AG09309 (cell line): ENCODE measurements at regions not wholly inside any gene's neighbourhood (a gene's known extent, or its start where the extent isn't known, plus 50 kb on each side); places are given as distances from the start of the nearest gene placed in this dataset.

Source experiments
- DNase-seq: peaks from one replicate; pipeline ENCODE4 v3.0.0-alpha.2; 2010; ENCODE audit warnings: low read depth
- H3K4me3 ChIP-seq: 2 replicates; pipeline ENCODE4 v1.5.1; 2011; ENCODE audit warnings: mild to moderate bottlenecking, low read depth, low read length, moderate library complexity; ENCODE audit not compliant: control insufficient read depth
- TF ChIP-seq, protein P1 (sequence below): IDR thresholded peaks from 2 replicates; pipeline ENCODE4 v1.5.1; 2011; ENCODE audit warnings: mild to moderate bottlenecking, low read depth, low read length, inconsistent platforms; ENCODE audit not compliant: insufficient read depth, control insufficient read depth; ENCODE audit errors: missing control alignments

DNA sequence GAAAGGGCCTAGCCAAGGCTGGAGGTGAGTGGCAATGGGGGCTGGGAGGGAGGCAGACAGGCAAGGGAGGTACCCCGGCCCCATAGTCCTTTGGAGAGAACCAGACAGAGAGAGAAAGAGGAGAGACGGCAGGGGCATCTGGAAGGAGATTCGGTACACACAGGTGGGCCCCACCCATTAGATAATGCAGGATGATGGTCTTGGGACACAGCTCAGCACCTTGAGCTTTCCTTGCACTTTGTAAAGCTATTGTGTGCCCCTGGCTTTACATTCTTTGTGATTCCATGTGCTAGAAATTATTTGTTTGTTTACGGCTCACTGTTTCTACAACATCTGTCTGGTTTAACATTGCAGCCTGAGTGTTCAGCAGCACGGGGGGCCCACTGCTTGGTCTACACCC, 83.1 kb downstream of the CTAGE1 start:
- no peak overlapping the region for H3K4me3 ChIP-seq
- TF ChIP-seq, protein P1, sequence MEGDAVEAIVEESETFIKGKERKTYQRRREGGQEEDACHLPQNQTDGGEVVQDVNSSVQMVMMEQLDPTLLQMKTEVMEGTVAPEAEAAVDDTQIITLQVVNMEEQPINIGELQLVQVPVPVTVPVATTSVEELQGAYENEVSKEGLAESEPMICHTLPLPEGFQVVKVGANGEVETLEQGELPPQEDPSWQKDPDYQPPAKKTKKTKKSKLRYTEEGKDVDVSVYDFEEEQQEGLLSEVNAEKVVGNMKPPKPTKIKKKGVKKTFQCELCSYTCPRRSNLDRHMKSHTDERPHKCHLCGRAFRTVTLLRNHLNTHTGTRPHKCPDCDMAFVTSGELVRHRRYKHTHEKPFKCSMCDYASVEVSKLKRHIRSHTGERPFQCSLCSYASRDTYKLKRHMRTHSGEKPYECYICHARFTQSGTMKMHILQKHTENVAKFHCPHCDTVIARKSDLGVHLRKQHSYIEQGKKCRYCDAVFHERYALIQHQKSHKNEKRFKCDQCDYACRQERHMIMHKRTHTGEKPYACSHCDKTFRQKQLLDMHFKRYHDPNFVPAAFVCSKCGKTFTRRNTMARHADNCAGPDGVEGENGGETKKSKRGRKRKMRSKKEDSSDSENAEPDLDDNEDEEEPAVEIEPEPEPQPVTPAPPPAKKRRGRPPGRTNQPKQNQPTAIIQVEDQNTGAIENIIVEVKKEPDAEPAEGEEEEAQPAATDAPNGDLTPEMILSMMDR = no peak
- DNase-seq = no peak

DNA sequence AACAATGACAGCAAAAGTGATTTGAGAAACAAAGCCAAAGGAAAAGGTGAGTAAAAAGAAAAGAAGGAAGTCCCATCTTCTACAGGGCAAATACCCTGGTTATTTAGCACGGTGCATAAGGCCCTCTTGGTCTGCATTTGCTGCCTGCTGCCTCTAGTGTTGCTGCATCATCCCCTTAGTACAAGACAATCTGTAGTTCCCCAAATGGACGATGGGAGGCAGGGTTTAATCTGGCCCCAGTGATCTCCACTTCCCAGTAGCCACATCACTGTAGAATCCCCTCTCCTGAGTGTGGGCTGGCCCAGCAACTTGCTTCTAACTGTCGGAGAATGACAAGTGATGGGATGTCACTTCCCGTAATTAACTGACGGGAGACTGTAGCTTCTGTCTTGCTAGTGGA, 85.1 kb downstream of the CTAGE1 start:
- TF ChIP-seq, protein P1 = peak; percentile 17
- no peak for DNase-seq
- H3K4me3 ChIP-seq = no peak overlapping the region

DNA sequence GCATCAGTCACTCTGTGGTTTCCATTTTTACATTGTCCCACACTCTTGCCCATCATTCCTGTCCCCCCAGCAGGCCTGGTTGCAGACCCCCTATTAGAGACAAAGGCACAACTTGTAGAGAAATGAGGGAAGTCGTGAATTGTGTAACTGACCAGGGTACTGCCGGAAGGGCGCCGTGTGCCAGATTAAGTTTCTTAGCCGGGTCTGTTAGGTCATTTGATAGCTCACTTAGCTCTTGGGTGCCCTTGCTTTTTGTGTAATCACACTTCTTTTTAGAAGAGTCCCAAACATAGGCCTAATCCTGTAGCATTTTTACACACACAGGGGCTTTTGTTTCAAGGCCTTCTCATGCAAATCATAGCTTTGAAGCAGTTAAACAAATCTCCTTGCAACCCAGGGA, 87.2 kb downstream of the CTAGE1 start:
- TF ChIP-seq, protein P1 = no peak
- no peak for DNase-seq
- H3K4me3 ChIP-seq = no peak overlapping the region

DNA sequence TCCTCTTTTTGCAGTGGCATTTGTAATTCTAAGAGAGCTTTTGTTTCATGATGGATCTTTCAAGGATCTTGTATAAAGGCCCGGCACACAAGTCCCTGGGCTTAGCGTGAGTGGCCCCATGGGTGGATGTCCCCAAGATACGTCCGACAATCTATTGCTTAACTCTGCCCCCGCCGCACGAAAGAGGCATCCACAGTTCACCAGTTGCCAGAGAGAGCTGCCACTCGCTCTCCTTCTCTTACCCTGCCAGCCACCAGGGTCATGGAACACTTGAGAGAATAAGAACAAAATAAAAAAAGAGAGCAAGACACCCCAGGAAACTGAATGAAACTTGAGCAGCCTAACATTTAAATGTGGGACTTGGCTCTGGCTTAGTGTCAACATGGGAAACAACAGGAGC, 92.3 kb downstream of the CTAGE1 start:
- no peak for DNase-seq
- no peak overlapping the region for H3K4me3 ChIP-seq
- TF ChIP-seq, protein P1 = no peak

DNA sequence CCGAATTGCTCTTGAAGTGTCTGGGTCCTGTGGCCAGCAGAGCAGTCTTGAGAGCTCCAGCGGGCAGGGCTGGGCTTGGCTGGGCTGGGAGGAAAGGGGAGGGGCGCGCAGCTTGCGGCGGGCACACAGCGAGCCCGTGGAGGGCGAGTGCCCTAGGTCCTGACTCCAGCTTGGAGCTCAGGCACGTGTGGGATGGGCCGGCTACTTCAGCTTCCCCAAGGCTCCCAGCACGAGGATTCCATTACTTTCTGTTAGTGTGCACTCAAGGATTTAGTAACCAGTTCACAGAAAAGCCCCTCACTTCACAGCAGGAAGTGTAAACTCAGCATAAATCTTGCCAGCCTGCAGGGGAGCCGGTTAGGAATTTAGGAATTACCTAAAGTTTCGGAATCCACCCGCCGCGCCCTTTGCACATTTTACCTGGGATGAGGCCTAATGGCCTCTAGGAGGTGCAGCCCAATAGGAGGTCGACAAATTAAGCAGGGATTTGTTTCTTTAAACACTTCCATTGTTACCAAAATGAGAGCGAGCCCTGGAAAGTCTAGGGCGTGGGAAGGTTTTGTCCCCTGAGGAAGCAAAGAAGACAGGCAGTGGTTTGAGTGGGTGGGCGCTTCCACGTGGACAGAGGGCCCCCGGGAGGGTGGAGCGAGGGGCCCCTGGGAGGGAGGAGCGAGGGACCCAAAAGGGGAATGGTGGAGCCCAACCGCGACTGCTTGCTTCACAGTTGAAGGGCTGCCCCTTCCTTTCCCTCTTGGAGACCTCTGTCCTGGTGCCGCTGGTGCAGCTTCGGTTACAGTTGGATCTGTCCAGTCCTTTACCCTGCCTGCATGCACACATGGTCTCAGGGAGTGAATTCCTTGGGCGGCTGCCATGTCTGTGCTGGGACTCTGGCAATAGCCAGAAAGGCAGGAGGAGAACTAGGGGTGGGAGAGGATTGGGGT, 93.3 kb downstream of the CTAGE1 start:
- DNase-seq = no peak
- TF ChIP-seq, protein P1 = no peak
- no peak overlapping the region; the same call in 1 of the 2 replicates for H3K4me3 ChIP-seq

DNA sequence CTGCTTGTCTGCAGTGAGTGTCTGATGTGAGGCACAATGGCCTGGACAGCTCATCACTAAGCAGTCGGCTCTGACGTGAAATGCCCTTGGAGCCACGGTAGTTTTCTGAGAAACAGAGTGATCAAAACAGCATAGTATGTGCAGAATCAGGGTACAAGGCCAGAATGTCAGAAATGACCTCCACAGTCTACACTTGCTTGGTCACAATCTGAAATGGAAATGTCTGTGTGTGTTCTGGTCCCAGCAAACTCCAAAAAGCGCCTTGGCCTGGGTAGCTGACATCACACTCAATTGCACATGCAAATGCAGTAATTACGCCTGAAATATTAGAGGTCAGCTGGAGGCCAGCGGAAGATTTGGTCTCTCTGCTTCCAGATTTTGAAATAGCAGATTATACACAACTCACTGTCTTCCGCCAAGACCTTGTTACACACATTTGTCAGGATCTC, 95.4 kb downstream of the CTAGE1 start:
- DNase-seq = no peak
- no peak overlapping the region for H3K4me3 ChIP-seq
- TF ChIP-seq, protein P1 = no peak

DNA sequence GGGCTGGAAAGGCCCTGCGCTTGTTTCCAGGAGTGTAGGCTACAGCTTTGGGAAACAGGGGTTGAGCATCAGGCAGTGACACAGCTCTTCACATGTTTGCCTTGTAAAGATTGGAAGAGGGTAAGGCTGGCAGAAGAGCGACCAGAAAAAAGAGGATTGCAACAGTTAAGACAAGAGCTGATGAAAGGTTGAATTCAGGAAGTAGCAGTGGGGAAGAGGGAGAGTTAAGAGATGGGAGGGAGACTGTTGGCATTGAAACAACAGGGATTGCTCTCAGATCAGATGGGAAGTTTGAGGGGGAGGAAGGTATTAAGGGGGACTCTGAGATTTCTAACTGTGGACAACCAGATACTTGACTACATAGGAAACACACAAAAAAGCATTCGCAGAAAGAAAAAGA, 96.9 kb downstream of the CTAGE1 start:
- no peak overlapping the region for H3K4me3 ChIP-seq
- no peak for DNase-seq
- TF ChIP-seq, protein P1 = no peak
